ENCODE measurements at regions not wholly inside any gene's neighbourhood (a gene's known extent, or its start where the extent isn't known, plus 50 kb on each side); places are given as distances from the start of the nearest gene placed in this dataset.
"Not testable (repeated sequence)": the region's sequence is repeated elsewhere in the genome, so short reads cannot be mapped to it uniquely, and the experiment has no call there.

- DNase-seq (ENCODE audit: low read depth, low spot score): no peak
These were observed 172.8 kb upstream of the P2RY1 start for GRCh38 chr3:152662157-152662556.

GRCh38 chr3:152664766-152665165 lies 170.2 kb upstream of the P2RY1 start:
- no peak for DNase-seq (ENCODE audit: low read depth, low spot score)

- DNase-seq (ENCODE audit: low read depth, low spot score): no peak
These were observed 167.7 kb upstream of the P2RY1 start for GRCh38 chr3:152667267-152667666.

GRCh38 chr3:152669560-152669959 lies 165.4 kb upstream of the P2RY1 start:
- no peak for DNase-seq (ENCODE audit: low read depth, low spot score)

GRCh38 chr3:152671446-152672319 lies 163.2 kb upstream of the P2RY1 start:
- DNase-seq (ENCODE audit: low read depth, low spot score): no peak

- DNase-seq (ENCODE audit: low read depth, low spot score): no peak
These were observed 162.6 kb upstream of the P2RY1 start for GRCh38 chr3:152672320-152672649.

GRCh38 chr3:152676810-152677379 lies 158.0 kb upstream of the P2RY1 start:
- DNase-seq (ENCODE audit: low read depth, low spot score): no peak

- no peak for DNase-seq (ENCODE audit: low read depth, low spot score)
These were observed 157.4 kb upstream of the P2RY1 start for GRCh38 chr3:152677491-152677890.

- DNase-seq (ENCODE audit: low read depth, low spot score): no peak
These were observed 152.5 kb upstream of the P2RY1 start for GRCh38 chr3:152682477-152682876.

- DNase-seq (ENCODE audit: low read depth, low spot score): no peak
These were observed 151.4 kb upstream of the P2RY1 start for GRCh38 chr3:152683521-152683999.

- DNase-seq (ENCODE audit: low read depth, low spot score): no peak
These were observed 150.7 kb upstream of the P2RY1 start for GRCh38 chr3:152684279-152684678.

- no peak for DNase-seq (ENCODE audit: low read depth, low spot score)
These were observed 146.6 kb upstream of the P2RY1 start for GRCh38 chr3:152688313-152688712.

GRCh38 chr3:152692326-152692725 lies 142.6 kb upstream of the P2RY1 start:
- DNase-seq (ENCODE audit: low read depth, low spot score): not testable (repeated sequence)

GRCh38 chr3:152693521-152694250 lies 141.2 kb upstream of the P2RY1 start:
- DNase-seq (ENCODE audit: low read depth, low spot score): not testable (repeated sequence)

GRCh38 chr3:152695840-152696239 lies 139.1 kb upstream of the P2RY1 start:
- DNase-seq (ENCODE audit: low read depth, low spot score): no peak

GRCh38 chr3:152696962-152697361 lies 138.0 kb upstream of the P2RY1 start:
- no peak for DNase-seq (ENCODE audit: low read depth, low spot score)

GRCh38 chr3:152703245-152703890 lies 131.6 kb upstream of the P2RY1 start:
- no peak for DNase-seq (ENCODE audit: low read depth, low spot score)

- DNase-seq (ENCODE audit: low read depth, low spot score): no peak
These were observed 127.8 kb upstream of the P2RY1 start for GRCh38 chr3:152706991-152707713.

GRCh38 chr3:152709659-152710058 lies 125.3 kb upstream of the P2RY1 start:
- DNase-seq (ENCODE audit: low read depth, low spot score): no peak

- no peak for DNase-seq (ENCODE audit: low read depth, low spot score)
These were observed 124.4 kb upstream of the P2RY1 start for GRCh38 chr3:152710549-152710948.

- DNase-seq (ENCODE audit: low read depth, low spot score): no peak
These were observed 120.9 kb upstream of the P2RY1 start for GRCh38 chr3:152713989-152714388.

Data from smooth muscle cell of the brain vasculature (primary cell).